ENCODE measurements at regions not wholly inside any gene's neighbourhood (a gene's known extent, or its start where the extent isn't known, plus 50 kb on each side); places are given as distances from the start of the nearest gene placed in this dataset.

DNA sequence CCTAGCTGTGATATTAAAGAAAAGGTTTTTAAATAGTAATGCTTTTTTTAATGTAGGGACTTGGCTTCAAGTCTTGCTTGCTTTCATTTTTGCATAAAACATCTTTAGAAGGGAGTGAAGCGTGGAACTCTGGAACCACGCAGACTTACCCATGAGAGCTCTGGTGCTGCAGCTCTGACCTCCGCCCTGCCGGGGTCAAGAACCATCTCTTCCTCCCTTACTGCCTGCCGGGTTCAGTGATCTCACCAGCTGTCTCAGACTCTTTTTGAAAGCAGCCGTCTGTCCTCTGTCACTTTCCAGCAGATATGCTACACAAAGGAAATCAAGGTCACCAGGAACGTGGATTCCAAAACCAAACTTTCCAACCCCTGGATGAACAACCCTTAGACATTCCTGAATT is 353.8 kb downstream of the GPR37 start:
- no peaks in the 10 kb centered on the region for H3K79me2 ChIP-seq (ENCODE audit: insufficient read depth, low read length)
- no peak overlapping the region for H3K9ac ChIP-seq (ENCODE audit: insufficient read depth, low read depth, low read length)
- 10% methylated on average over 6 of the region's 7 CpGs for WGBS (ENCODE audit: low lambda C conversion rate)
- no peaks in the 10 kb centered on the region for H3K36me3 ChIP-seq (replicated peaks in 1 of 2; ENCODE audit: control insufficient read depth in 1 of 2, insufficient read depth in 2 of 2, low read length in 2 of 2)
- FAIRE-seq (no peak), ATAC-seq (no peak), DNase-seq (ENCODE audit: low spot score) (no peak)
- H3K27me3 ChIP-seq (ENCODE audit: control insufficient read depth in 1 of 2, insufficient read depth in 2 of 2, low read length in 2 of 2) = no peaks in the 10 kb centered on the region; a peak in 1 of 5 replicates
- in situ Hi-C loops (cut with HindIII; ENCODE audit: extremely low pct_ligation_motif_present, low pct_unique_long_range_greater_than_20kb) (no loop called here), intact Hi-C loops (cut with micrococcal nuclease; ENCODE audit: unreplicated experiment) (no loop called here)
- H3K27ac ChIP-seq (ENCODE audit: extremely low read length, insufficient read depth, low read length) = no peak overlapping the region
- H3K4me1 ChIP-seq (ENCODE audit: insufficient read depth, low read length) = no peaks in the 10 kb centered on the region
- TF ChIP-seq ZNF558 (CRISPR knock-in tag; IDR thresholded peaks at IDR 0.05; ENCODE audit: borderline replicate concordance) (no peak), FIP1L1 (IDR thresholded peaks at IDR 0.05; ENCODE audit: borderline replicate concordance, insufficient read depth, low read depth, low read length) (no peak), ZNF446 (CRISPR knock-in tag; IDR thresholded peaks at IDR 0.05) (no peak), MED8 (CRISPR knock-in tag; IDR thresholded peaks at IDR 0.05; ENCODE audit: insufficient replicate concordance) (no peak), ZNF496 (CRISPR knock-in tag; IDR thresholded peaks at IDR 0.05; ENCODE audit: insufficient replicate concordance) (no peak), ZNF17 (CRISPR knock-in tag; IDR thresholded peaks at IDR 0.05) (no peak), ONECUT2 (CRISPR knock-in tag; IDR thresholded peaks at IDR 0.05) (no peak), PCBP2 (optimal IDR thresholded peaks at IDR 0.05; ENCODE audit: low read depth, low read length, poor library complexity, severe bottlenecking) (no peak), KDM1A (CRISPR knock-in tag; IDR thresholded peaks at IDR 0.05) (no peak), ZNF772 (CRISPR knock-in tag; IDR thresholded peaks at IDR 0.05) (no peak)
- TF ChIP-seq, protein P1, sequence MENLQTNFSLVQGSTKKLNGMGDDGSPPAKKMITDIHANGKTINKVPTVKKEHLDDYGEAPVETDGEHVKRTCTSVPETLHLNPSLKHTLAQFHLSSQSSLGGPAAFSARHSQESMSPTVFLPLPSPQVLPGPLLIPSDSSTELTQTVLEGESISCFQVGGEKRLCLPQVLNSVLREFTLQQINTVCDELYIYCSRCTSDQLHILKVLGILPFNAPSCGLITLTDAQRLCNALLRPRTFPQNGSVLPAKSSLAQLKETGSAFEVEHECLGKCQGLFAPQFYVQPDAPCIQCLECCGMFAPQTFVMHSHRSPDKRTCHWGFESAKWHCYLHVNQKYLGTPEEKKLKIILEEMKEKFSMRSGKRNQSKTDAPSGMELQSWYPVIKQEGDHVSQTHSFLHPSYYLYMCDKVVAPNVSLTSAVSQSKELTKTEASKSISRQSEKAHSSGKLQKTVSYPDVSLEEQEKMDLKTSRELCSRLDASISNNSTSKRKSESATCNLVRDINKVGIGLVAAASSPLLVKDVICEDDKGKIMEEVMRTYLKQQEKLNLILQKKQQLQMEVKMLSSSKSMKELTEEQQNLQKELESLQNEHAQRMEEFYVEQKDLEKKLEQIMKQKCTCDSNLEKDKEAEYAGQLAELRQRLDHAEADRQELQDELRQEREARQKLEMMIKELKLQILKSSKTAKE (CRISPR knock-in tag; IDR thresholded peaks at IDR 0.05; ENCODE audit: borderline replicate concordance) = no peak
- H3K9me3 ChIP-seq (ENCODE audit: low read length) = no peaks in the 10 kb centered on the region
- no TSS peak for BruUV-seq (replicated peaks)
- H3K4me3 ChIP-seq (replicated peaks in 1 of 3; ENCODE audit: insufficient read depth in 1 of 3, low read depth in 2 of 3, low read length in 3 of 3) = no peak overlapping the region
- ChIA-PET POLR2A (no interaction called here), CTCF (ENCODE audit: low intra/inter-chr PET ratio, low total read pairs) (no interaction called here)
- no peak overlapping the region for H2AFZ ChIP-seq (ENCODE audit: low read length)
- H3K4me2 ChIP-seq (ENCODE audit: low read depth, low read length) = no peak overlapping the region
- H4K20me1 ChIP-seq (ENCODE audit: insufficient read depth, low read length) = no peaks in the 10 kb centered on the region
